Stimulated activated memory B cell treated with anti-CD40 and anti-IgM and Interleukin-4, amounts not matched to agents 10 μg/mL and 1 μg/mL and 100 μg/mL, for 72 hours (primary cell): ENCODE measurements at regions not wholly inside any gene's neighbourhood (a gene's known extent, or its start where the extent isn't known, plus 50 kb on each side); places are given as distances from the start of the nearest gene placed in this dataset.
"Not testable (repeated sequence)": the region's sequence is repeated elsewhere in the genome, so short reads cannot be mapped to it uniquely, and the experiment has no call there.

Source experiments
- ATAC-seq: fragments of 150-1000 bp; cut with Tn5 transposase; 2 replicates; pipeline ENCODE4 v1.10.0; 2021
- H3K27ac Mint-ChIP-seq: one replicate; pipeline ENCODE4 v1.8.0; 2022; ENCODE audit warnings: mild to moderate bottlenecking, mixed read lengths
- H3K27me3 Mint-ChIP-seq: one replicate; pipeline ENCODE4 v1.8.0; 2022; ENCODE audit warnings: mixed read lengths
- H3K36me3 Mint-ChIP-seq: one replicate; pipeline ENCODE4 v1.8.0; 2022; ENCODE audit warnings: mixed read lengths
- H3K4me1 Mint-ChIP-seq: one replicate; pipeline ENCODE4 v1.8.0; 2022; ENCODE audit warnings: mixed read lengths
- H3K4me3 Mint-ChIP-seq: one replicate; pipeline ENCODE4 v1.8.0; 2022; ENCODE audit warnings: mild to moderate bottlenecking, moderate library complexity, mixed read lengths
- H3K9me3 Mint-ChIP-seq: one replicate; pipeline ENCODE4 v1.8.0; 2022; ENCODE audit warnings: mixed read lengths

- H3K4me3 Mint-ChIP-seq: no peak overlapping the region
- no peaks in the 10 kb centered on the region for H3K4me1 Mint-ChIP-seq
- no peaks in the 10 kb centered on the region for H3K27me3 Mint-ChIP-seq
- H3K9me3 Mint-ChIP-seq: peaks cover 10% of the 10 kb centered on the region
- no peaks in the 10 kb centered on the region for H3K36me3 Mint-ChIP-seq
- no peak for ATAC-seq
- no peak overlapping the region for H3K27ac Mint-ChIP-seq
Observed at GRCh38 chr19:30848636-30849425, 476.6 kb downstream of the ZNF536 start.

- Mint-ChIP-seq H3K4me1 (no peaks in the 10 kb centered on the region), H3K9me3 (peaks cover 11% of the 10 kb centered on the region), H3K27ac (no peak overlapping the region)
Observed at GRCh38 chr19:30846102-30846501, 473.9 kb downstream of the ZNF536 start.

DNA sequence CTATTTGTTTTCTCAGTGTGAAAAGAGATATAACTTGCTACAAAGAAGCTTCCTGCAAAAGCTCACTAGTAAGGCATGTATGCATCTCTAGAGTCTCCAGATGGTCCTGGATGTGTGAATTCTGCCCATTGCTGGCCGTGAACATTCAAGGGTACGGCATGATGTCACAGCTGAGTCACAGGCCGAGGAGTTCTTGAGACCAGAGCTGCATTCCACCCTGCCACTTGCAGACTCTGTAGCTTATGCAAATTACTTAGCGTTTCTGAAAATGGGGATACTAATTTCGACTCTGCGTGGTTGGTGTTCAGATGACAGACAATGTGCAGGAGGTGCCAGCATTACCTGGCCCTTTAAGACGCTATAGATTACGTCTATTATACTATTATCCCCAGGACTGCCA, 470.7 kb downstream of the ZNF536 start:
- Mint-ChIP-seq H3K36me3 (no peaks in the 10 kb centered on the region), H3K4me3 (no peak overlapping the region), H3K27ac (no peak overlapping the region), H3K9me3 (peaks cover 11% of the 10 kb centered on the region), H3K27me3 (no peaks in the 10 kb centered on the region), H3K4me1 (no peaks in the 10 kb centered on the region)
- no peak for ATAC-seq

More at GRCh38 chr19:30846102-30846501, 473.9 kb downstream of the ZNF536 start:
- H3K4me3 Mint-ChIP-seq: no peak overlapping the region
- no peak for ATAC-seq
- H3K36me3 Mint-ChIP-seq: no peaks in the 10 kb centered on the region
- H3K27me3 Mint-ChIP-seq: no peaks in the 10 kb centered on the region

DNA sequence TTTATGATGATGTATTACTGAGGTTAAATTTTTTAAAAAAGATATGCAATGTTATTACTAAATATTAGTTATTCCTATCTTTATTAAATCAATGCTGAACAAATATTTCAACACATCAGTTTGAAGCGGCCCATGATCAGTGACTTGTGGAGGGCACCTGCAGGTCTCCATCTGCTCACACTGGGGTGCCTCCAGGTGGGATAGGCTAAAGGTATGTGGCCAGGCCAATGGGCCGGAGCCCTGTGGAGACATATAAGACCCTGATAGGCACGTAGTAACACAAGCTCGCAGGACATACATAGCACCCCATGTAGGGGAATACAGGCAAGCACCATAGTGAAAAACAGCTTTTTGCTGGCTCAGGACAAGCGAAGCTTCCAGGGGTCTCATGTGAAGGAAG, 469.8 kb downstream of the ZNF536 start:
- no peak for ATAC-seq
- Mint-ChIP-seq H3K9me3 (peaks cover 11% of the 10 kb centered on the region), H3K36me3 (no peaks in the 10 kb centered on the region), H3K27ac (no peak overlapping the region), H3K4me3 (no peak overlapping the region), H3K4me1 (no peaks in the 10 kb centered on the region), H3K27me3 (no peaks in the 10 kb centered on the region)

GRCh38 chr19:30830875-30831274, 458.7 kb downstream of the ZNF536 start:
- Mint-ChIP-seq H3K4me3 (no peak overlapping the region), H3K27me3 (no peaks in the 10 kb centered on the region), H3K9me3 (peaks cover 4% of the 10 kb centered on the region), H3K27ac (no peak overlapping the region), H3K36me3 (no peaks in the 10 kb centered on the region), H3K4me1 (no peaks in the 10 kb centered on the region)
- no peak for ATAC-seq

DNA sequence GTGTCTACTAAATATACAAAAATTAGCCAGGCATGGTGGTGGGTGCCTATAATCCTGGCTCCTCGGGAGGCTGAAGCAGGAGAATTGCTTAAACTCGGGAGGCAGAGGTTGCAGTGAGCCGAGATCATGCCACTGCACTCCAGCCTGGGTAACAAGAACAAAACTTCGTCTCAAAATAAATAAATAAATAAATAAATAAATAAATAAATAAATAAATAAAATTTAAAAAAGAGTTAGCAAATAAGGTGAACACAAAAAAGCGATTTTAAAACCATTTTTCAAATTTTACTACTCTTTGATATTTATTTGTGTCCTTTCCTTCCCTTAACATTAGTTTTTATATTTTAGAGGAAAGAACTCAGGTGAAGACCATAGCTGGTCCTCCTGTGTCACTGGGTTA, 453.3 kb downstream of the ZNF536 start:
- peaks cover 16% of the 10 kb centered on the region for H3K9me3 Mint-ChIP-seq
- not testable (repeated sequence) for H3K36me3 Mint-ChIP-seq, H3K27ac Mint-ChIP-seq, H3K4me3 Mint-ChIP-seq, H3K4me1 Mint-ChIP-seq, H3K27me3 Mint-ChIP-seq, ATAC-seq

DNA sequence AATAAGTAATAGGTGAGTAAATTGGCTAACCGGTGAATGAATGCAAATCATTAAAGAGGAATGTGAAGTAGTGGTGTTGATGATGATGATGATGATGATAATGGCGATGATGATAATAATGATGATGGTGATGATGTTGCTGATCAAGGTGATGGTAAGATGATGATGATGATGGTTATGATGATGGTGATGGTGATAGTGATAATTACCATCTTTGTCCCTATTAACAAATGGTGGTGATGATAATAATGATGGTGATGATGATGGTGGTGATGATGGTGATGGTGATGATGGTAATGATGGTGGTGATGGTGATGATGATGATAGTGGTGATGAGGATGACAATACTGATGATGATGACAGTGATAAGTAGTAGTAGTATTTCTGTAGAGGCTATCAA, 452.6 kb downstream of the ZNF536 start:
- no peak overlapping the region for H3K27ac Mint-ChIP-seq
- H3K27me3 Mint-ChIP-seq: no peaks in the 10 kb centered on the region
- H3K9me3 Mint-ChIP-seq: peaks cover 16% of the 10 kb centered on the region
- no peaks in the 10 kb centered on the region for H3K36me3 Mint-ChIP-seq
- H3K4me3 Mint-ChIP-seq: no peak overlapping the region
- ATAC-seq: no peak
- H3K4me1 Mint-ChIP-seq: no peaks in the 10 kb centered on the region

DNA sequence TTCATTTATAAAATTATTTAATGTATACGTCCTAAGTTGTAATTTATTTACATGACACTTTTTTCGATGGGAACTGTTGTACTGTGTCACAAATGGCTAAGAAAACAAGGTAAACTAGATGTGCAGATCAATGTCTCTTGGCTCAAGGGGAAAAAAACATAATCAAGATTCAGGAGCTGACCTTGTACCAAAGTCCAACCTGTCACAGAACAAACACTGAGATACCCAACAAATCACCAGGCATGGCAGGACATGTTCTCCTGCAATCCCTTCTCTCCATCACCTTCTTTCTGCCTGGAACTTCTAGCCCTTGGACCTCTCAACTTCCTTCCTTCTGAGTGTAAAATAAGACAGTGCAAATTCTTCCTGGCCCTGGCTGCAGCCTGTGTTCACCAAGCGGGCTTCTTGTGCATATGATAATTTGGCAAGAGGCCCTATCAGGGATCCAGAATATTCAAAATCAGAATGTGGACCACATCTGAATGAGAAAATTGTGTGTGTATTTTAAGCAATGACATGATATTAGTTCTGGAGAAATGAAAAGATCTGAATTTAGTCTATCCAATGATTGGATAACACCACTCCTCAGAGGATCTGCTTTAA, 445.9 kb downstream of the ZNF536 start:
- H3K36me3 Mint-ChIP-seq: no peaks in the 10 kb centered on the region
- no peaks in the 10 kb centered on the region for H3K4me1 Mint-ChIP-seq
- H3K27ac Mint-ChIP-seq: no peak overlapping the region
- no peak for ATAC-seq
- H3K4me3 Mint-ChIP-seq: no peak overlapping the region
- H3K9me3 Mint-ChIP-seq: peaks cover 28% of the 10 kb centered on the region
- H3K27me3 Mint-ChIP-seq: no peaks in the 10 kb centered on the region

GRCh38 chr19:30817197-30817596, 445.0 kb downstream of the ZNF536 start:
- Mint-ChIP-seq H3K4me3 (no peak overlapping the region), H3K4me1 (no peaks in the 10 kb centered on the region), H3K36me3 (no peaks in the 10 kb centered on the region), H3K9me3 (peaks cover 28% of the 10 kb centered on the region), H3K27ac (no peak overlapping the region), H3K27me3 (no peaks in the 10 kb centered on the region)
- ATAC-seq: no peak

DNA sequence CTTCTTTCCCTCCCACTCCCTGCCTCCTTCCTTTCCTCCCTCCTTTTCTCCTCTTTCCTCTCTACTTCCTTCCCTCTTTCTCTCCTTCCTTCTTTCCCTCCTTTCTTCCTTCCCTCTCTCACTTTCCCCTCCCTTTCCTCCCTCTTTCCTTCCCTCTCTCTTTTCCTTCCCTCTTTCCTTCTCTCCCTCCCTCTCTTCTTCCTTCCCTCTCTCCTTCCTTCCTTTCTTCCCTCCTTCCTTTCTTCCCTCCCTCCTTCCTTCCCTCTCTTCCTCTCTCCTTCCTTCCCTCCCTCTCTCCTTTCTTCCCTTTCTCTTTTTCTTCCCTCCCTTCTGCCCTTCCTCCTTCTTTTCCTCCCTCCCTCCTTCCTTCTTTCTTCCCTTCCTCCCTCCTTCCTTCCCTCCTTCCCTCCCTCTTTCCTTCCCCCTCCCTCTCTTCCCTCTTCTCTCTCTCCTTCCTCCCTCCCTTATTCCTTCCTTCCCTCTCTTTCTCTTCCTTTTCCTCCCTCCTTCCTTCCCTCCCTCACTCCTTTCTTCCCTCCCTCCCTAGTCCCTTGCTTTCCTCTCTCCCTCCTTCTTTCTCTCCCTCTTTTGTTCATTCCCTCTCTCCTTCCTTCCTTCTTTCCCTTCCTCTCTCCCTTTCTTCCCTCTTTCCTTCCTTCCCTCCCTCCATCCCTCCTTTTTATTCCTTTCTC, 443.9 kb downstream of the ZNF536 start:
- peaks cover 26% of the 10 kb centered on the region for H3K9me3 Mint-ChIP-seq
- no peaks in the 10 kb centered on the region for H3K27me3 Mint-ChIP-seq
- no peaks in the 10 kb centered on the region for H3K36me3 Mint-ChIP-seq
- no peak overlapping the region for H3K4me3 Mint-ChIP-seq
- ATAC-seq: no peak
- no peaks in the 10 kb centered on the region for H3K4me1 Mint-ChIP-seq
- H3K27ac Mint-ChIP-seq: no peak overlapping the region

DNA sequence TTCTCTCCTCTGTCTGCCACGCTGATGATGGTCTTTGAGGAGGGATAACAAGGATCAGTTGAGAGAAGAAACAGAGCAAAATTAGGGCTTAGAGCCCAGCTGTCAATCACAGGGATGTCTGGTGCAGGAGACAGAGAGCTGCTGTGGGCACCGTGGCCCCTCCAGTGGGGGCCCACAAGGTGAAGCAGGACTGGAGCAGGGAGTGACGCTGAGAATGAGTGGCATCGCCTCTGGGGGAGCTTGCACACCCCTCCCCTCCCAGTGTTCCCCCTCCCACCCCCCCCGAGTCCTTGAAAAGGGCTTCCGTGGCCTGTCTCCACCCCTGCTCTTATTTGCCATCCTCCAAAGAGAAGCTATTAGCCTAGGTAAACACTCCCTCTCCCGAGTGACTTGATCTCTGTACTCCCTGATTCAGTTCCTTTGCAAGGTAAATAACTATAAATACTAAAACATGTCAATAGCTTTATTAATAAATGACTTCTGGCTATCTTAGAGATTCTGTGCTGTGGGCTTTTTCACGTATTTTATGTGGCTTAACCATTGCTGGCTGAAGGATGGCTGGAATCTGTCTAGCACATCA, 440.0 kb downstream of the ZNF536 start:
- Mint-ChIP-seq H3K4me3 (no peak overlapping the region), H3K27ac (no peak overlapping the region), H3K4me1 (no peaks in the 10 kb centered on the region), H3K36me3 (no peaks in the 10 kb centered on the region), H3K27me3 (no peaks in the 10 kb centered on the region), H3K9me3 (peaks cover 29% of the 10 kb centered on the region)
- ATAC-seq: no peak

DNA sequence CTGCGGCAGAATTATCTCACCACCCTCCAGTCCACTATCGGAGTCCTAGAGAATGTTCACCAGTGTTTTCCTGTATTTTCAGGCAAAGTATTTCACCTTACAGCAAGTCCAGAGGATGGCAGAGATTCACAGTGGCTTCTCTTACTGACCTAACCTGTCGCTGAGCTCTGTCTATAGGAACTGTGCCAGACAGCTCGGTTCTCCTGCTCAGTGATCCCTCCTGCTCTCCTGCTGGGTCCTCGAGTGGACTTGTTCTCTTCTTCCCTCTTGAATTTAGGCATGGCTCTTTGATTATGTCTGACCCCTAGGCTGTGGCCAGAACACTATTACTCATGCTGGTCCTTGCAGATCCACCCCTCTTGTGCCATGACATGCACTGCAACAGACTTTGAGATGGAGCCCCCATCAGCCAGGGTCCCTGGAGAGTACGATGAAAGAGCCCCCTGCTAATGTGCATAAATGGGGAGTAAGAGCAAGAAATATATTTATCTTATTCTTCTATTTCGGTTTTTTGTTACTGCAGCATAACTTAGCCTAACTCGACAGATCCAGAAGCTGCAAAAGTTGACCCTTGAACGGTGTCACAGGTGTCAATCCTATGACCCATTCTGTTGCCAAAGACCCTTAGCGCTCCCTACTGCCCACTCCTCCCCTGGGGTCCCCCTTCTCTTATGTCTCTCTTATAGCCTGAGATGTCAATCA, 439.4 kb downstream of the ZNF536 start:
- peaks cover 29% of the 10 kb centered on the region for H3K9me3 Mint-ChIP-seq
- H3K27ac Mint-ChIP-seq: no peak overlapping the region
- ATAC-seq: no peak
- H3K4me3 Mint-ChIP-seq: no peak overlapping the region
- H3K27me3 Mint-ChIP-seq: no peaks in the 10 kb centered on the region
- no peaks in the 10 kb centered on the region for H3K36me3 Mint-ChIP-seq
- H3K4me1 Mint-ChIP-seq: no peaks in the 10 kb centered on the region

GRCh38 chr19:30810726-30811125, 438.5 kb downstream of the ZNF536 start:
- Mint-ChIP-seq H3K27me3 (no peaks in the 10 kb centered on the region), H3K27ac (no peak overlapping the region), H3K9me3 (peaks cover 20% of the 10 kb centered on the region), H3K4me3 (no peak overlapping the region), H3K36me3 (no peaks in the 10 kb centered on the region), H3K4me1 (no peaks in the 10 kb centered on the region)
- ATAC-seq: no peak

DNA sequence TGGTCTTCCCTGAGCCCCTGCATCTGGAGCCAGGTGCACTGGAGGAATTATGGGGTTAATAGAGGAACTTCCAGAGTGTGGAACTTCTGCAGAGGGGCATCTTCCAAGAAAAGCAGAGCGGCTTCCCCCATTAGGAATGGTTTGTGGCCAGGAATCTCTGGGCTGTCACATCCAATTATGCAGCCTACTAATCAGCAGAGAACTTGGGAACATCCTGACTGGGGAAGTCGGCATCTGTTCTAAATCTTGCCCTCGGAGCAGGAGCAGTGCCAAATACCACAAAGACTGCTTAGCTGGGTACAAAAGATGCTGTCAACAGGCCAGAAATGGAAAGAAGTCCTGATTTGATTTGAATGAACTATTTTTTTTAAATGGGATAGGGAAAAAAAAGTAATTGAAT, 435.1 kb downstream of the ZNF536 start:
- Mint-ChIP-seq H3K4me1 (no peaks in the 10 kb centered on the region), H3K36me3 (no peaks in the 10 kb centered on the region), H3K27me3 (no peaks in the 10 kb centered on the region), H3K9me3 (peaks cover 9% of the 10 kb centered on the region), H3K27ac (no peak overlapping the region), H3K4me3 (no peak overlapping the region)
- ATAC-seq: no peak

DNA sequence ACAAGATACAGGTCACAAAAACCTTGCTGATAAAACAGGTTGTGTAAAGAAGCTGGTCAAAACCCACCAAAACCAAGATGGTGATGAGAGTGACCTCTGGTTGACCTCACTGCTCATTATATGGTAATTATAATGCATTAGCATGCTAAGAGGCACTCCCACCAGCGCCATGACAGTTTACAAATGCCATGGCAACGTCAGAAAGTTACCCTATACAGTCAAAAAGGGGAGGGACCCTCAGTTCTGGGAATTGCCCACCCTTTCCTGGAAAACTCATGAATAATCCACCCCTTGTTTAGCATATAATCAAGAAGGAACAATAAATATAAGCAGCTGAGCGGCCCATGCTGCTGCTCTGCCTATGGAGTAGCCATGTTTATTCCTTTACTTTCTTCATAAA, 434.1 kb downstream of the ZNF536 start:
- Mint-ChIP-seq H3K9me3 (peaks cover 9% of the 10 kb centered on the region), H3K4me1 (no peaks in the 10 kb centered on the region), H3K4me3 (no peak overlapping the region), H3K27me3 (no peaks in the 10 kb centered on the region), H3K27ac (no peak overlapping the region), H3K36me3 (no peaks in the 10 kb centered on the region)
- ATAC-seq: no peak
